ENCODE measurements at regions not wholly inside any gene's neighbourhood (a gene's known extent, or its start where the extent isn't known, plus 50 kb on each side); places are given as distances from the start of the nearest gene placed in this dataset.

- peak; percentile 51 for DNase-seq (ENCODE audit: low read depth)
- no peak for TF ChIP-seq CTCF (IDR thresholded peaks at IDR 0.05; ENCODE audit: control insufficient read depth, extremely low read depth, insufficient read depth)
- H3K4me3 ChIP-seq (ENCODE audit: low read depth, low read length): no peak overlapping the region
Observed at GRCh38 chr2:52934323-52934898, 833.2 kb upstream of the CHAC2 start.

- DNase-seq (ENCODE audit: low read depth): no peak
- TF ChIP-seq CTCF (IDR thresholded peaks at IDR 0.05; ENCODE audit: control insufficient read depth, extremely low read depth, insufficient read depth): no peak
- H3K4me3 ChIP-seq (ENCODE audit: low read depth, low read length): no peak overlapping the region
Observed at GRCh38 chr2:52933878-52934277, 833.7 kb upstream of the CHAC2 start.

GRCh38 chr2:52931660-52932059, 835.9 kb upstream of the CHAC2 start:
- no peak for DNase-seq (ENCODE audit: low read depth)
- TF ChIP-seq CTCF (IDR thresholded peaks at IDR 0.05; ENCODE audit: control insufficient read depth, extremely low read depth, insufficient read depth): no peak
- H3K4me3 ChIP-seq (ENCODE audit: low read depth, low read length): no peak overlapping the region

GRCh38 chr2:52929412-52929811, 838.2 kb upstream of the CHAC2 start:
- no peak for TF ChIP-seq CTCF (IDR thresholded peaks at IDR 0.05; ENCODE audit: control insufficient read depth, extremely low read depth, insufficient read depth)
- DNase-seq (ENCODE audit: low read depth): no peak
- no peak overlapping the region for H3K4me3 ChIP-seq (ENCODE audit: low read depth, low read length)

- no peak for DNase-seq (ENCODE audit: low read depth)
- no peak overlapping the region for H3K4me3 ChIP-seq (ENCODE audit: low read depth, low read length)
- TF ChIP-seq CTCF (IDR thresholded peaks at IDR 0.05; ENCODE audit: control insufficient read depth, extremely low read depth, insufficient read depth): no peak
Observed at GRCh38 chr2:52919673-52920072, 847.9 kb upstream of the CHAC2 start.

- no peak overlapping the region for H3K4me3 ChIP-seq (ENCODE audit: low read depth, low read length)
- DNase-seq (ENCODE audit: low read depth): no peak
- TF ChIP-seq CTCF (IDR thresholded peaks at IDR 0.05; ENCODE audit: control insufficient read depth, extremely low read depth, insufficient read depth): no peak
Observed at GRCh38 chr2:52918551-52918950, 849.1 kb upstream of the CHAC2 start.

GRCh38 chr2:52916981-52917380, 850.6 kb upstream of the CHAC2 start:
- TF ChIP-seq CTCF (IDR thresholded peaks at IDR 0.05; ENCODE audit: control insufficient read depth, extremely low read depth, insufficient read depth): no peak
- DNase-seq (ENCODE audit: low read depth): no peak
- no peak overlapping the region for H3K4me3 ChIP-seq (ENCODE audit: low read depth, low read length)

Data from LNCaP clone FGC (cell line).